DOHH2 (cell line): ENCODE measurements at regions not wholly inside any gene's neighbourhood (a gene's known extent, or its start where the extent isn't known, plus 50 kb on each side); places are given as distances from the start of the nearest gene placed in this dataset.

Source experiments
- H3F3A ChIP-seq: fragments of 200-600 bp; sonication (generic), shearing (Covaris generic); 2 replicates; pipeline ENCODE4 v1.6.0; 2016; ENCODE audit warnings: antibody characterized with exemption, mild to moderate bottlenecking; ENCODE audit not compliant: control insufficient read depth, insufficient read depth
- H3K27ac ChIP-seq: fragments of 200-600 bp; sonication (generic); 2 replicates; pipeline ENCODE4 v1.5.1; 2014; ENCODE audit warnings: low read depth, mild to moderate bottlenecking, low read length, moderate library complexity
- H3K27me3 ChIP-seq: fragments of 200-600 bp; sonication (generic); 2 replicates; pipeline ENCODE4 v1.6.1; 2014; ENCODE audit warnings: mild to moderate bottlenecking, low read length, mixed read lengths; ENCODE audit not compliant: control insufficient read depth
- H3K36me3 ChIP-seq: fragments of 200-600 bp; sonication (generic); 2 replicates; pipeline ENCODE4 v1.6.1; 2014; ENCODE audit warnings: mild to moderate bottlenecking, low read length, moderate library complexity, mixed read lengths; ENCODE audit not compliant: control insufficient read depth
- H3K4me1 ChIP-seq: fragments of 200-600 bp; sonication (generic); 2 replicates; pipeline ENCODE4 v1.6.1; 2014; ENCODE audit warnings: mild to moderate bottlenecking, low read length, mixed read lengths; ENCODE audit not compliant: control insufficient read depth
- H3K4me2 ChIP-seq: fragments of 200-600 bp; sonication (generic); 2 replicates; pipeline ENCODE4 v1.6.0; 2014; ENCODE audit warnings: mild to moderate bottlenecking, low read length, moderate library complexity
- H3K4me3 ChIP-seq: fragments of 200-600 bp; sonication (generic); 2 replicates; pipeline ENCODE4 v1.5.1; 2014; ENCODE audit warnings: mild to moderate bottlenecking, low read length, mixed read lengths
- H3K79me2 ChIP-seq: fragments of 200-600 bp; sonication (generic); 2 replicates; pipeline ENCODE4 v1.6.1; 2014; ENCODE audit warnings: mild to moderate bottlenecking, low read length, mixed read lengths; ENCODE audit not compliant: control insufficient read depth
- H3K9me2 ChIP-seq: fragments of 200-600 bp; sonication (generic); replicated peaks from 2 replicates; pipeline ENCODE4 v1.6.1; 2014; ENCODE audit warnings: mild to moderate bottlenecking, low read length, mixed read lengths; ENCODE audit not compliant: control insufficient read depth
- H3K9me3 ChIP-seq: fragments of 200-600 bp; sonication (generic); 2 replicates; pipeline ENCODE4 v1.6.1; 2014; ENCODE audit warnings: antibody characterized with exemption, low read length, mixed read lengths; ENCODE audit not compliant: control insufficient read depth, insufficient read depth
- H4K20me1 ChIP-seq: fragments of 200-600 bp; sonication (generic); 2 replicates; pipeline ENCODE4 v1.6.0; 2014; ENCODE audit warnings: low read depth, mild to moderate bottlenecking, antibody characterized with exemption, low read length, moderate library complexity; ENCODE audit not compliant: control insufficient read depth, insufficient read depth
- EZH2phosphoT487 ChIP-seq: fragments of 200-600 bp; sonication (generic); IDR thresholded peaks from 2 replicates; pipeline ENCODE4 v1.6.1; 2017; ENCODE audit warnings: borderline replicate concordance, mild to moderate bottlenecking, antibody characterized with exemption, low read length, moderate library complexity, mixed read lengths
- TF ChIP-seq, protein P1 (sequence below): fragments of 200-600 bp; sonication (generic); IDR thresholded peaks from one replicate; pipeline ENCODE4 v1.5.1; 2014; ENCODE audit warnings: antibody characterized with exemption, mild to moderate bottlenecking, low read depth, low read length; ENCODE audit not compliant: poor library complexity, severe bottlenecking

DNA sequence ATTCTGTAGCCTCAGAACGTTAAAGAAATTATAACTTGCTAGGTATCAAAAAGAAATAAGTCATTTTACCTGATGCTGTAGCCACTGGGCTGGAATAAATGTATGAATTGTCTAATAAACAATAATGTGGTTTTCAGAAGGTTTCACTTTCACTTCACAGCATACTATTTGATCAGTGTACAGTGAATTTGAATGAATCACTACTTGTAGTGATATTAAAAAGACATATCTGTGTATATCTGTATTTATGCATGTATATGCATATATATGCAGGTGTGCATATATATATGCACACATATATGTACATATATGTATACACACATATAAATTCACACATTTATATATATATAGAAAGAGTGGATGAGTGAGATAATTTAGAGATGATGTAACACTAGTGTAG, 440.0 kb upstream of the PCDH10 start:
- H3K36me3 ChIP-seq = no peaks in the 10 kb centered on the region
- no peaks in the 10 kb centered on the region for H4K20me1 ChIP-seq
- H3K4me2 ChIP-seq = no peak overlapping the region
- no peaks in the 10 kb centered on the region for H3K79me2 ChIP-seq
- no peaks in the 10 kb centered on the region for H3F3A ChIP-seq
- TF ChIP-seq, protein P1, sequence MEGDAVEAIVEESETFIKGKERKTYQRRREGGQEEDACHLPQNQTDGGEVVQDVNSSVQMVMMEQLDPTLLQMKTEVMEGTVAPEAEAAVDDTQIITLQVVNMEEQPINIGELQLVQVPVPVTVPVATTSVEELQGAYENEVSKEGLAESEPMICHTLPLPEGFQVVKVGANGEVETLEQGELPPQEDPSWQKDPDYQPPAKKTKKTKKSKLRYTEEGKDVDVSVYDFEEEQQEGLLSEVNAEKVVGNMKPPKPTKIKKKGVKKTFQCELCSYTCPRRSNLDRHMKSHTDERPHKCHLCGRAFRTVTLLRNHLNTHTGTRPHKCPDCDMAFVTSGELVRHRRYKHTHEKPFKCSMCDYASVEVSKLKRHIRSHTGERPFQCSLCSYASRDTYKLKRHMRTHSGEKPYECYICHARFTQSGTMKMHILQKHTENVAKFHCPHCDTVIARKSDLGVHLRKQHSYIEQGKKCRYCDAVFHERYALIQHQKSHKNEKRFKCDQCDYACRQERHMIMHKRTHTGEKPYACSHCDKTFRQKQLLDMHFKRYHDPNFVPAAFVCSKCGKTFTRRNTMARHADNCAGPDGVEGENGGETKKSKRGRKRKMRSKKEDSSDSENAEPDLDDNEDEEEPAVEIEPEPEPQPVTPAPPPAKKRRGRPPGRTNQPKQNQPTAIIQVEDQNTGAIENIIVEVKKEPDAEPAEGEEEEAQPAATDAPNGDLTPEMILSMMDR = no peak
- TF ChIP-seq EZH2phosphoT487 = no peak
- H3K4me3 ChIP-seq = no peak overlapping the region
- no peaks in the 10 kb centered on the region for H3K9me3 ChIP-seq
- H3K27ac ChIP-seq = no peak overlapping the region
- H3K9me2 ChIP-seq = no peaks in the 10 kb centered on the region
- no peaks in the 10 kb centered on the region for H3K27me3 ChIP-seq
- no peaks in the 10 kb centered on the region for H3K4me1 ChIP-seq

DNA sequence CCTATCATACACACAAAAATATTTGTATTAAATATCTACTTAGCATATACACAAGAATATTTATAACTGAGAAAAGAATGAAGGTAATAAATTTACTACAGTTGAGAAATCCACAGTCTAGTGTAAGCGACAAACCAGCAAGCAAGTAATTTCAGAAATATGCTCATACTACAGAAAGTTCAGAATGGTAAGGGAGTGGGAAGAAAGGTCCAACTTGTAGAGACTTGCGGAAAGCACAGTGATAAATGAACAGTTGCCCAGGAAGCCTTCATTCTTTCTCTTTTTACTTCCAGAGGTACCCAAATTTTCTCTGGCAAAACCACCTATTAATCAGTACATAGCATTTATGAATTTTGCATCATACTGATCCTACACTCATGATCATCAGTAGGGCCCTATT, 438.1 kb upstream of the PCDH10 start:
- Histone ChIP-seq H4K20me1 (no peaks in the 10 kb centered on the region), H3K79me2 (no peaks in the 10 kb centered on the region), H3K9me3 (no peaks in the 10 kb centered on the region), H3F3A (no peaks in the 10 kb centered on the region), H3K27ac (no peak overlapping the region), H3K4me3 (no peak overlapping the region), H3K4me2 (no peak overlapping the region), H3K4me1 (no peaks in the 10 kb centered on the region), H3K36me3 (no peaks in the 10 kb centered on the region), H3K27me3 (no peaks in the 10 kb centered on the region), H3K9me2 (no peaks in the 10 kb centered on the region)
- TF ChIP-seq, protein P1 = no peak
- no peak for TF ChIP-seq EZH2phosphoT487

DNA sequence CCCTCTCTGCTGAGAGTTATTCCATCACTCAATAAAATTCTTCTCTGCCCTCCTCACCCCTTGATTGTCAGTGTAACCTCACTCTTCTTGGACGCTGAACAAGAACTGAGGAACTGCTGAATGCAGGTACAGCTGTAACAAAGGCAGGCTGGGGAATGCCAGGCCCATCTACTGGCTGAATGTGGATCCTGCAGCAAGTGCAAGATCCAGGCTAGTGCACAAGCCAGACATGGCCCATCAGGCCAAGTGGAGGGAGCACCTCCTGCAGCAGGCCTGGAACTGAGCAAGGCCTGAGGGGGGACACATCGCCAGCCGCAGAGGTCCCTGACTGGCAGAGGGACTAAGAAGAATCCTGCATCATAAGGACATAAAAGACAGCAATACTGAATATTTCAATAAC, 411.8 kb upstream of the PCDH10 start:
- Histone ChIP-seq H3K4me1 (no peaks in the 10 kb centered on the region), H3K36me3 (no peaks in the 10 kb centered on the region), H3K9me2 (no peaks in the 10 kb centered on the region), H4K20me1 (no peaks in the 10 kb centered on the region), H3K27me3 (no peaks in the 10 kb centered on the region), H3F3A (no peaks in the 10 kb centered on the region), H3K4me3 (no peak overlapping the region), H3K4me2 (no peak overlapping the region), H3K27ac (no peak overlapping the region), H3K9me3 (no peaks in the 10 kb centered on the region), H3K79me2 (no peaks in the 10 kb centered on the region)
- TF ChIP-seq, protein P1 = no peak
- no peak for TF ChIP-seq EZH2phosphoT487
